GM19025 (cell line): ENCODE measurements at regions not wholly inside any gene's neighbourhood (a gene's known extent, or its start where the extent isn't known, plus 50 kb on each side); places are given as distances from the start of the nearest gene placed in this dataset.
A peak's percentile ranks its signal among the peaks of the same experiment; 100 is the strongest.
"Not testable (repeated sequence)": the region's sequence is repeated elsewhere in the genome, so short reads cannot be mapped to it uniquely, and the experiment has no call there.

ENCODE experiments used
- ATAC-seq: cut with Tn5 transposase; IDR thresholded peaks from one replicate; pipeline ENCODE4 v1.9.1; 2021; ENCODE audit warnings: mild to moderate bottlenecking, low read depth, moderate library complexity; ENCODE audit not compliant: unreplicated experiment

DNA sequence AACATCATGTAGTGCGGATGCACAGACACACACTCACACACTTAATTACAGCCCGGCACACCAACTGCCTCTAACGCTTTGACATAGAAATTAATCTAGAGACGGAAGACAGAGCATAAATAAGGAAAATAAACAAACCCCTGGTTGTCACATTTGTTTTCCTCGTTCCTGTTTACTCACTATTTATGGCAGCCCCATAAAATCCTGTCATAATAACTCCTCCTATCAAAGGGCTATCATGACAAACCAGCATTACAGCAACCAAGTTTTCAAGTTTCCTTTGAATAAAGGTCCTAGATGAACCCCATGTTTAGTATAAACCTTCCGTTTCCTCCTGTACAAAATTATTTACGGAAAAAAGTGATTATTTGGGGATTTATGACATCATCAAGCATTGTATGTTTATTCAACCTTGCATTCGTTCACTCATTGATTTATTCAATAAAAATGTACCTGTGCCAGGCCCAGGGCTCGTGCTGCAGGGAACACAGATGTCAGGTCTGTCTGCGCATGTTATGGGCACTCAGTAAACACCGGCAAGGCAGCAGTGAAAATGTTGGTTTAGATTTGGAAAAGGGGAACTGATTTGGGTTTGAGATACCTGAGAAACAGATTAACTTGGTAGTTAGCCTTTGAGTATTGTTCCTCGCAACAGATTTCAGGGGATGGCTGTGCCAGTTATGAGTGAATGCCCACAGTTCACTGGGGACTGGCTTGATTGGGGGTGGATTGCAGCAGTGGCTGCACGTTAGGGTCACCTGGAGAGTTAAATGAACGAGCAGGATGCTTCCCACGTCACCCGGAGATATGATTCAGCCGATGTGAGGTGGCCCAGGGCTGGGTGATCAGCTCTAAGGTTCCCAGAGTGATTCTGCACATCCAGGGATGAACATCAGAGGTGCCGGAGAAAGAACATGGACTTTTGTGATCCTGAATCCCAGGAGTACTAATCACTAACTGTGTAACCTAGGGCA is 295.3 kb upstream of the FOXQ1 start:
- ATAC-seq = no peak

DNA sequence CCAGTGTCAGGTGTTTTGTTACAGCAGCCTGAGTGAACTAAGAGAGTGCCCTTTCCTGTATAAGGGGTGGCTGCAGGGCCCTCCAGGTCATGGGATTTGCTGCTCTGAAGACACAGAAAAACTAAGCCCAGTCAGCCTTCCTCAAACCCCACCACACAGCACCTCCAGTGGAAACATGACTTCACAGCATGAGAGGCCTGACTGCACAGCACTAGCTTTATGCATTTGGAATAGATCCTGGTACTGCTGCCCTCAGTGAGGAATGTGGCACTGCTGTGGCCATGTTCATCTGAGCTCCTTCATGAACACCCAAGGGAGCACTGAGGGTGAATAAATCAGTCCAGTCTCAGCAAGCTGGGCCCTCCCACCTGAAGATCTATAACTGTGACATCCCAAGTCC is 296.1 kb upstream of the FOXQ1 start:
- ATAC-seq = no peak

- no peak for ATAC-seq
These were observed 297.5 kb upstream of the FOXQ1 start for GRCh38 chr6:1014431-1014807.

DNA sequence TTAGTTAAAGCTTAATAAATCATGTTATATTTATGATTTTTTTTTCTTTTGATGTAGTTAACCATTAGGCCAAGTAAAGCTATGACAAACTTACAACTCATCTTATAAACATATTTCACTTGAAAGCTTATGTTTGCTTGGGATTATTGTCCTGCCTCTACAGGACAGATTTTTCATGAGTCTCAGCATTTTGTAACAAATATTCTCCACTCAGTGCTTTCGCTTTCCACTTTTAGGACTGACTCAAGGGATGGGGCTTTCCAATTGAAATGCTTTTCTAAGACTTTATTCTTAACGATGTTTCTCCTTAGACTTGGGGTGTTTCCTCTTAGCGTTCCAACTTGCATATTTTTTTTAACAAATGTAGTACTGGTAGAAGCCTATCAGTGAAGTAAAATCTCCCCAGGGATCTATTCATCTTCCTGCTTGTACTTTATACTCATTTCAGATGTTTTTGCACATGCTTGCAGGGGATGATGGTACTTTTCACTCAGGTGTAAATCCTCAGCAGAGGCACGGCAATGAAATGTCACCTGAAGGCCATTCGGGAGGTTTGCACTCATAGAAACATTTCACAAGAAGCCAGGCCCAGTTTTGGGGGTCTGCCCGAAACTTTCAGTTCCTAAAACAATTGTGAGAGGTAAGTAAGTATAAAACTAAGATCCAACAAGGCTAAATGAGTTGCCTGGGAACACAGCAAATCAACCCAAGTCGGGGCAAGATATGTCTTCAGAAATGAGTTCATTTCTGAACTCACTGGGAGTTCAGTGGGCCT is 298.1 kb upstream of the FOXQ1 start:
- no peak for ATAC-seq

- no peak for ATAC-seq
These were observed 302.8 kb upstream of the FOXQ1 start for GRCh38 chr6:1009103-1009502.

GRCh38 chr6:1007159-1007558 is 304.7 kb upstream of the FOXQ1 start:
- no peak for ATAC-seq

- ATAC-seq = no peak
These were observed 306.8 kb upstream of the FOXQ1 start for GRCh38 chr6:1004885-1005630.

DNA sequence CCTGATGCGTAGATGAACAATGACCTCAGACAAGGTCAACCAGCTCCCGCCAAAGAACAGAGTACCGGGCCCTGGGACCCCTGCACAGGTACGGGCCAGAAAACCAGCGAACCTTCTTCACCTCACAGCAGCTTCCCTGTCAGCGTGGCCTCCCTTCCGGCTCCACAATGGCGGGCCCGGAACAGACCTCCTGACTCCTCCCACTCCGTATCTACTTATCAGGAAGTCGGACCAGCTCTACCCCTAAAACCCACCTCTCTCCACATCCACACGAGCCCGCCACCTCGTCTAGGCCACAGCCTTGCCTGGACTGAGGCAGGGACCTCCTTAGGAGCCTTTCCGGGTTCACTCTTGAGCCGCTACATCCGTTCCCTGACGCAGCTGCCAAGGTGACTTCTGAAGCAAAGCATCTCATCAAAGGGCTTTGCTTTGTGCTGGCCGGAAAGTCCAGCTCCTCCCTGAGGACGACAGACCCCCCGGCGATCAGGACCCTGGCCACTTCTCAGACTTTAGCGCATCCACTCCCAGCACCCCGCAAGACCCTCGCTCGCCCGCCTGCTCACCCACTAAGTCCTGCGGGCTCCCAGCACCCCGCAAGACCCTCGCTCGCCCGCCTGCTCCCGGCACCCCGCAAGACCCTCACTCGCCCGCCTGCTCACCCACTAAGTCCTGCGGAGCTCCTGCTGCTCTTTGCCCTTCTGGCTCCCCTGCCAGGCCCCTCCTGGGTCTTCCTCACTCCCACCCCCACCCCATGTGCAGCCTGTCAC is 308.3 kb upstream of the FOXQ1 start:
- ATAC-seq = no peak

GRCh38 chr6:1002989-1003388 is 308.9 kb upstream of the FOXQ1 start:
- no peak for ATAC-seq

- peak; percentile 64 for ATAC-seq
These were observed 308.9 kb upstream of the EXOC2 start for GRCh38 chr6:1001655-1002349.

GRCh38 chr6:999552-999951 is 306.6 kb upstream of the EXOC2 start:
- no peak for ATAC-seq

- ATAC-seq = no peak
These were observed 305.6 kb upstream of the EXOC2 start for GRCh38 chr6:998551-998950.

- no peak for ATAC-seq
These were observed 303.4 kb upstream of the EXOC2 start for GRCh38 chr6:996271-996852.

- no peak for ATAC-seq
These were observed 298.3 kb upstream of the EXOC2 start for GRCh38 chr6:991192-991591.

- no peak for ATAC-seq
These were observed 291.1 kb upstream of the EXOC2 start for GRCh38 chr6:984031-984430.

GRCh38 chr6:978937-979685 is 286.2 kb upstream of the EXOC2 start:
- ATAC-seq = no peak

- ATAC-seq = not testable (repeated sequence)
These were observed 284.3 kb upstream of the EXOC2 start for GRCh38 chr6:977226-977625.

DNA sequence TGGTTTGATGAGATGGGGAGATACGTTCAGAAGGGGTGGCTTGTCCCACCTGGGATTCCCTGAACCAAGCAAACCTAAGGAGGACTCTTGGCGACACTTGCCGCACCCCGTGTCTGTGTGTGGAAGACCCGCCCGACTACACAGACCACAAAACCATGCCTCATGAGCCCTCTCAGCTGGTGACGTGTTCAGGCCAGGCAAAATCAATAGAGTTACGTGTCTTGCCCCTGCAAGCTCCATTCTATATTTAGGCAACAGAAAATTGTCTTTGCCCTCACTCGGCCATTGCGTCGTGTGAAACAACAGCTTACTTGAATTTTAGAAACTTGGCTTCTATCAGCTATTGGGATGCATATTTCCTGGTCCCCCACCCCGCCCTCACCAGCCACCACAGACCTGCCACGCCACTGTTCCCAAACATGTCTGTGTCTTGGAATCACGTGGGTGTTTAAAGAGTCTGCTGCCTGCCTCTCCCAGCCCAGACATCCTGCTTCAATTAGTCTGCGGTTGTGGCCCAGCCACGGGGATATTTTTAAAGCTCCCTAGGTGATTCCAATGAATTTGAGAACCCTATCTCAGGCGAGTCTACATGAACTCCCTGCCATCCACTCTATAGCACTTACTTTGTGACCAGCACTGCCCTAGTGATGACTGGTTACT is 279.2 kb upstream of the EXOC2 start:
- no peak for ATAC-seq
